Mesothelial cell of epicardium (in vitro differentiated cells): ENCODE measurements at regions not wholly inside any gene's neighbourhood (a gene's known extent, or its start where the extent isn't known, plus 50 kb on each side); places are given as distances from the start of the nearest gene placed in this dataset.

Source experiments
- DNase-seq, 2 experiments: peaks; one replicate each; pipeline ENCODE4 v3.0.0; 2021; ENCODE audit warnings: low spot score in 2 of 2; ENCODE audit not compliant: unreplicated experiment in 2 of 2
- H3K27ac Mint-ChIP-seq: 2 replicates; pipeline ENCODE4 v1.8.0; 2021; ENCODE audit warnings: mixed read lengths
- H3K27me3 Mint-ChIP-seq: 2 replicates; pipeline ENCODE4 v1.8.0; 2021; ENCODE audit warnings: low read depth, mixed read lengths
- H3K36me3 Mint-ChIP-seq: 2 replicates; pipeline ENCODE4 v1.8.0; 2021; ENCODE audit warnings: mixed read lengths
- H3K4me1 Mint-ChIP-seq: 2 replicates; pipeline ENCODE4 v1.8.0; 2021; ENCODE audit warnings: mixed read lengths
- H3K4me3 Mint-ChIP-seq: 2 replicates; pipeline ENCODE4 v1.8.0; 2021; ENCODE audit warnings: mild to moderate bottlenecking, moderate library complexity, mixed read lengths
- H3K9me3 Mint-ChIP-seq: 2 replicates; pipeline ENCODE4 v1.8.0; 2021; ENCODE audit warnings: mixed read lengths
- CTCF ChIP-seq: fragments of 200-600 bp; sonication (generic); IDR thresholded peaks from one replicate; pipeline ENCODE4 v1.5.0; 2021; ENCODE audit warnings: antibody characterized with exemption; ENCODE audit not compliant: unreplicated experiment

GRCh38 chr18:8942021-8942908 lies 160.2 kb upstream of the NDUFV2 start:
- Mint-ChIP-seq H3K4me3 (no peak overlapping the region), H3K9me3 (peaks cover 7% of the 10 kb centered on the region), H3K27me3 (no peaks in the 10 kb centered on the region), H3K4me1 (peaks cover 47% of the 10 kb centered on the region), H3K27ac (peak overlapping the region; percentile 5), H3K36me3 (no peaks in the 10 kb centered on the region)
- DNase-seq: no peak
- TF ChIP-seq CTCF: no peak

- no peak for DNase-seq
- peaks cover 41% of the 10 kb centered on the region for H3K4me1 Mint-ChIP-seq
- H3K27ac Mint-ChIP-seq: peak overlapping the region; percentile 44
- no peaks in the 10 kb centered on the region for H3K27me3 Mint-ChIP-seq
- no peak for TF ChIP-seq CTCF
- H3K4me3 Mint-ChIP-seq: no peak overlapping the region
- H3K36me3 Mint-ChIP-seq: no peaks in the 10 kb centered on the region
- peaks cover 7% of the 10 kb centered on the region for H3K9me3 Mint-ChIP-seq
Observed at GRCh38 chr18:8942909-8943545, 159.5 kb upstream of the NDUFV2 start.

DNA sequence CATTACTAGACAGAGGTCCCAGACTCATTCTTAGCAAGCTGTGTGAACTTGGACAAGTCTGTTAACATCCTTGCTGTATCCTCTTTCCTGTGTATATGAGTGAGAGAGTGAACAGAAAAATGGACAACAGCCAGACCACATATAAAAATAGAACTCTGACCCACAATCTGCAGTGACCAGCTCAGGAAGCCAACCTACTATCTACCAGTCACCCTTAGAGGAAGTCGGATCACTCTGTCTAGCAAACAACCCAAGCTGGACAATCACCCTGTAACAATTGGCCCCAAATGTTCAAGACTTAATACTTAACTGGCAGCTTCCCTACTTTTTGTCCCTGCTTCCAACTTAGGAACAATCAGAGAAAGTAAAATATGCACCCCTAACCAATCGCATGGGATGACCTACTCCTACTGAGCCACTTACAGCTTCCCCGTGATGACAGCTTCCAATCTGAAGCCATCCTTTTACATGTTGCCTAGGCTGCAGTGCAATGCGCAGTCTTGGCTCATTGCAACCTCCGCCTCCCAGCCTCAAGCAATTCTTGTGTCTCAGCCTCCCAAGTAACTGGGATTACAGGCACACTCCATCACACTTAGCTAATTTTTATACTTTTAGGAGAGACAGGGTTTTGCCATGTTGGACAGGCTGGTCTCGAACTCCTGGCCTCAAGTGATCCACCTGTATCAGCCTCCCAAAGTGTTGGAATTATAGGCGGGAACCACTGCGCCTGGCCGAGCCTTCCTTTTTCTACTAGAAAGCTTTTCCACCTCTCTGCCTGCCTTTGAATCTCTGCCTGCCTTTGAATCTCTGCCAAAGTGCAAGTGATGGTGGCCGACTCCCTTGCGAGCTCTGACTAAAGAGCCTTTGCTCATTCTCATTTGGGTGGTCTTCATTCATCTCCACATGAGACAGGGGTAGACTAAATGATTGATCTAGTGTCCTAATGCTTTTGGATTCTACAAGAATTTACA lies 158.3 kb upstream of the NDUFV2 start:
- TF ChIP-seq CTCF: no peak
- Mint-ChIP-seq H3K9me3 (peaks cover 7% of the 10 kb centered on the region), H3K4me3 (no peak overlapping the region), H3K27me3 (no peaks in the 10 kb centered on the region), H3K36me3 (no peaks in the 10 kb centered on the region), H3K4me1 (peaks cover 41% of the 10 kb centered on the region), H3K27ac (no peak overlapping the region)
- no peak for DNase-seq

DNA sequence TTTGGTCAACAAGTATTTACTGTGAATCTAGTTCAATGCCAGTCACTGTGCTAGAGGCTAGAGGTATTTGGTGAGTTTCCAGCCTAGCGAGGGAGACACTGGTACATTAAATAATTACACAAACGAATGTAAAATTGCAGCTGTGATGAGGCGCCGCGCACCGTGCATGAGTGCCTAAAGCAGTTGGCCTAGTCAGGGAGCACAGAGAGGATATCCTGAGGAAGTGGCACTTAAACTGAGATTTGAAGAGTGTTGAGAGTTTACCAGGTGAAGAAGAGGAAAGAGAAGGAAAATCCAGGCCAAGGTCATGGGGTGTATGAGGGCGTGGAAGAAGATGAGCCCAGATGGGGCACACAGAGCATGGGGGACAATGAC lies 157.6 kb upstream of the NDUFV2 start:
- Mint-ChIP-seq H3K27ac (peak overlapping the region; percentile 55), H3K27me3 (no peaks in the 10 kb centered on the region), H3K9me3 (peaks cover 7% of the 10 kb centered on the region), H3K36me3 (no peaks in the 10 kb centered on the region), H3K4me3 (no peak overlapping the region), H3K4me1 (peaks cover 38% of the 10 kb centered on the region)
- no peak for DNase-seq
- no peak for TF ChIP-seq CTCF

DNA sequence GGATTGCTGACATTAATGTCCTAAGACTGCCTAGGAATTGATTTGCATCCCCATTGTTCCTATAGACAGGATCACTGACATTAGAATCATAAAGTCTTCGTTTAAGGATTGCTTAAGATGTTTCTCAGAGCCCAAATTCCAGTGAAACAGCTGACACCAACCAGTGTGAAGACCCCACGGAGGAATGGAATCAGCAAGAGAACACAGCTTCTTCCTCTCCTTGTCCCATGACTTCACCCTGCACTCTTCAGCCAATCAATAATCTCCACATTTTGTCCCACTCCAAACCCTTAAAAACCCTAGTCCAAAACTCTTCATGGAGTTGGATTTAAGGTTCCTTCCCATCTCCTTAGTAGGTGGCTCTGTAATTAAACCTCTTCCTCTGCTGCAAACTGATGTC lies 157.0 kb upstream of the NDUFV2 start:
- Mint-ChIP-seq H3K27ac (no peak overlapping the region), H3K9me3 (peaks cover 7% of the 10 kb centered on the region), H3K4me1 (peaks cover 33% of the 10 kb centered on the region), H3K27me3 (no peaks in the 10 kb centered on the region), H3K4me3 (no peak overlapping the region), H3K36me3 (no peaks in the 10 kb centered on the region)
- no peak for TF ChIP-seq CTCF
- DNase-seq: no peak
